ENCODE measurements at regions not wholly inside any gene's neighbourhood (a gene's known extent, or its start where the extent isn't known, plus 50 kb on each side); places are given as distances from the start of the nearest gene placed in this dataset.
A peak's percentile ranks its signal among the peaks of the same experiment; 100 is the strongest.

DNA sequence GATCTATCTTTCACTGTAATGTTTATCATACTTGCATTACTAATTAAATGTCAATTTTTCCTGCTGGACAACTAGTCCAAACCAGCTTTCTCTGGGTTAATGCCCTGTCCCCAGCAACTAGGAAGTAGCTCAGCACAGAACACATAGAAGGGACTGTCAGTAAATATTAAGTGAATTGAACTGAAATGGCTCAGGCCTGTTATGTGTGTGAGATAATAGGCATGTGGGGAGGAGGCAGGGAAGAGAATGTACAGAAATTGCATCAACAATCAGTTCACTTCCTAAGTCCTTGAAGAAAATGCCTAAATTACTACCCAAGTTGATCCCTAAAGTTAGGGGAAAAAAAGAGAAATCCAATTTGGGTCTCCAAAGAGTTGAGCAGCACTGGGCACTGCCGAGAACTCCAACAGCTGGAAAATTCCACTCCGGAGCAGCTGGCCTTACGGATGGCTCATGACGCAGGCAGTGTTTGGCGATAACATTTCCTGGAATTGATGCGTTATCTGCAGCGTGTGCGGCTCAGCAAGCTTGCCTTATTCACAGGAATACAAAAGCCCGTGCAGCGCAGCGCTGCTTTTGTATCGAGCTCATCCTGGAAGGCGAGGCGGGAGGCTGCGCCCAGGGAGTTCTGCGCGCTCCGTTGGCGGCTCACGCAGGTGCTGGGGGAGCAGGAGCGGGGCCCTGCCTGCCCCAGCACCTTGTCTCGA lies 297.3 kb upstream of the LCORL start:
- TF ChIP-seq POLR2A (IDR thresholded peaks at IDR 0.05), result no peak
- TF ChIP-seq, protein P1, sequence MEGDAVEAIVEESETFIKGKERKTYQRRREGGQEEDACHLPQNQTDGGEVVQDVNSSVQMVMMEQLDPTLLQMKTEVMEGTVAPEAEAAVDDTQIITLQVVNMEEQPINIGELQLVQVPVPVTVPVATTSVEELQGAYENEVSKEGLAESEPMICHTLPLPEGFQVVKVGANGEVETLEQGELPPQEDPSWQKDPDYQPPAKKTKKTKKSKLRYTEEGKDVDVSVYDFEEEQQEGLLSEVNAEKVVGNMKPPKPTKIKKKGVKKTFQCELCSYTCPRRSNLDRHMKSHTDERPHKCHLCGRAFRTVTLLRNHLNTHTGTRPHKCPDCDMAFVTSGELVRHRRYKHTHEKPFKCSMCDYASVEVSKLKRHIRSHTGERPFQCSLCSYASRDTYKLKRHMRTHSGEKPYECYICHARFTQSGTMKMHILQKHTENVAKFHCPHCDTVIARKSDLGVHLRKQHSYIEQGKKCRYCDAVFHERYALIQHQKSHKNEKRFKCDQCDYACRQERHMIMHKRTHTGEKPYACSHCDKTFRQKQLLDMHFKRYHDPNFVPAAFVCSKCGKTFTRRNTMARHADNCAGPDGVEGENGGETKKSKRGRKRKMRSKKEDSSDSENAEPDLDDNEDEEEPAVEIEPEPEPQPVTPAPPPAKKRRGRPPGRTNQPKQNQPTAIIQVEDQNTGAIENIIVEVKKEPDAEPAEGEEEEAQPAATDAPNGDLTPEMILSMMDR (IDR thresholded peaks at IDR 0.05), result no peak
- no peak for TF ChIP-seq EP300 (IDR thresholded peaks at IDR 0.05)
- peak in 1 of 3 donors; percentile 39 for TF ChIP-seq POLR2AphosphoS5 (IDR thresholded peaks at IDR 0.05)
